NCI-H2196 treated with DMSO at 0.1 percent for 48 hours (cell line): ENCODE measurements at regions not wholly inside any gene's neighbourhood (a gene's known extent, or its start where the extent isn't known, plus 50 kb on each side); places are given as distances from the start of the nearest gene placed in this dataset.
"Not testable (repeated sequence)": the region's sequence is repeated elsewhere in the genome, so short reads cannot be mapped to it uniquely, and the experiment has no call there.

Experiments used
- DNase-seq: peaks from one replicate; lab custom pipeline; 2025; ENCODE audit not compliant: unreplicated experiment; lab: John Stamatoyannopoulos, UW

DNA sequence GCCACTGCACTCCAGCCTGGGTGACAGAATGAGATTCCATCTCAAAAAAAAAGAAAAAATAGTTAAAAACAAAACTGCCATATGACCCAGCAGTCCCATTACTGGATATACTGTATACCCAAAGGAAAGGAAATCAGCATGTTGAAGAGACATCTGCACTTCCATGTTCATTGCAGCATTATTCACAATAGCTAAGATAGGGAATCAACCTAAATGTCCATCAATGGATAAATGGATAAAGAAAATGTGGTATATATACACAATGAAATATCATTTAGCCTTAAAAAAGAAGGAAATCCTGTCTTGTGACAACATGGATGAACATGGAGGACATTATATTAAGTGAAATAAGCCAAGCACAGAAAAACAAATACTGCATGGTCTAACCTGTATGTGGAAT is 160.7 kb downstream of the DUSP6 start:
- not testable (repeated sequence) for DNase-seq

DNA sequence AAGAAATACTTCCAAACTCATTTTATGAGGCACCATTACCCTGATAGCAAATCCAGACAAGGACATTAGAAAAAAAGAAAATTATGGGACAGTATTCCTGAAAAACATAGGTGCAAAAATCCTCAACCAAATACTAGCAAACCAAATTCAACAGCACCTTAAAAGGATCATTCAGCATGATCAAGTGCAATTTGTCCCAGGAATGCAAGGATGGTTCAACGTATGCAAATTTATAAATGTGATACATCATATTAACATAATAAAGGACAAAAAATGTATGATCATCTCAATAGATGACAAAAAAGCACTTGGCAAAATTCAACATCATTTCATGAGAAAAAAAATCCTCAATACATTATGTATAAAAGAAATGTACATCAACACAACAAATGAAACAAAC is 162.9 kb downstream of the DUSP6 start:
- no peak for DNase-seq

DNA sequence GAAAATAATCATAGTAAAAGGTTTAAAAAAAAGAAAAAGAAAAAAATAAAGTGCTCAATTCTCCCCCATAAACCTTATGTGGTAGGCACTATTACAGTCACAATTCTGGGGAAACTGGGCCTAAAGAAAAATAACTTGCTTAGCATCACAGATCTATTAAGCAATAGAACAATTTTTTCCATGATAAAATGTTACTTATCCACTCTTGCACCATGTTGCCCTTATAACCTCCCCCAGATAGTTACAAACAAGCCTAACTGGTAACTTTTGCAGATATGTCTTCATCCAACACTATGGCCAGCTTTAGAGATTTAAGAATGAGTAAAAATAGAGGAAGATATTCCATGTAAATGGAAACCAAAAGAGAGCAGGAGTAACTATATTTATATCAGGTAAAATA is 164.8 kb downstream of the DUSP6 start:
- no peak for DNase-seq

DNA sequence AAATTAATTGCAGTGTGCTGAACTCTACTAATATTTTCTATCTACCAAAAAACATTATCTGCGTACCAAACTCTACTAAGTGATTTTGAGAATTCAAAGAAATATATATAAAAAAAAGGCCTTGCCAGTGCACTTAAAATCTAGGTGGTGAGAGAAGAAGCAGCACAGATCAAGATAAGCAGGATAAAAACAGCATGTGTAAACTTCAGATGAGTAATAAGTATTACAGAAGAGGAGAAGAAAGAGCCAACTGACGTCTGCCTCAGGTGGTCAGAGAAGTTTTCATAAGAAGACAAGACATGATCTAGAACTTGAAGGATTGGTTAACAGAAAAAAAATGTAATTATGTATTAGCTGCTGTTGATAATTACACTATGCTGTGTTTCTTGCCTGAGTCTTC is 166.4 kb downstream of the DUSP6 start:
- no peak for DNase-seq

DNA sequence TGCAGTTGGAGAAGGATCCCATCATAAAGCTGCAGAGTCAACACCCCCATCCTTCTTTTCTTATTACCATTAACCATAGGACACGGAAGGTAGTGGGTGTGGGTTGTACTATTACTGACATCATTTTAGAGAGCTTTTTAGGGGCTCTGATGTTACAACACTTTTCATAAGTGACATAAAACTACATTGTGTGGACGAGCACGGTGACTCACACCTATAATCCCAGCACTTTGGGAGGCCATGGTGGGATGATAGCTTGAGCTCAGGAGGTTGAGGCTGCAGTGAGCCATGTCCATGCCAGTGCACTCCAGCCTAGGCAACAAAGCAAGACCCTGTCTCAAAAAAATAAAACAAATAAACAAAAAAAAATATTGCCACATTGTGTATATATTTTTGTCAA is 167.1 kb downstream of the DUSP6 start:
- DNase-seq: no peak

DNA sequence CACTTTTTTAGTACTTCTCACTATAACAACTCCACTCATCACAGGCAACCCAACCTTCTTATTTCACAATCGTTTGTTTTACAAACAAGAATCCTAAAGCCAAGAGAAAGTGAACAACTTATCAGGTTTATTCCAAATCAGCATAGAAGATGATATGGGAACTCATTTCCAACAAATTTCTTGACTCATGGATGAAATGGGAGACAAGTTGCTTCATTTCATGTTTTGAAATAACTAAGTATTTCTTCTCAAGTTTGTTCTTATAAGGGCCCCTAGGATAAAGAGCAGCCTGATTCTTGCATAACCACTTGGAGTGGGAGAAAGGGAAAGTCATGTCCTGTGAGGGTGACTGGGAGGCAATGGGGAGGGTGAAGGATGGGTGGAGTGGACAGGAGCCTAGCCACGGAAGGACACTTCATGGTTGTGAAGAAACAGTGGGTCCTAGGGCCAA is 168.3 kb downstream of the DUSP6 start:
- no peak for DNase-seq

DNA sequence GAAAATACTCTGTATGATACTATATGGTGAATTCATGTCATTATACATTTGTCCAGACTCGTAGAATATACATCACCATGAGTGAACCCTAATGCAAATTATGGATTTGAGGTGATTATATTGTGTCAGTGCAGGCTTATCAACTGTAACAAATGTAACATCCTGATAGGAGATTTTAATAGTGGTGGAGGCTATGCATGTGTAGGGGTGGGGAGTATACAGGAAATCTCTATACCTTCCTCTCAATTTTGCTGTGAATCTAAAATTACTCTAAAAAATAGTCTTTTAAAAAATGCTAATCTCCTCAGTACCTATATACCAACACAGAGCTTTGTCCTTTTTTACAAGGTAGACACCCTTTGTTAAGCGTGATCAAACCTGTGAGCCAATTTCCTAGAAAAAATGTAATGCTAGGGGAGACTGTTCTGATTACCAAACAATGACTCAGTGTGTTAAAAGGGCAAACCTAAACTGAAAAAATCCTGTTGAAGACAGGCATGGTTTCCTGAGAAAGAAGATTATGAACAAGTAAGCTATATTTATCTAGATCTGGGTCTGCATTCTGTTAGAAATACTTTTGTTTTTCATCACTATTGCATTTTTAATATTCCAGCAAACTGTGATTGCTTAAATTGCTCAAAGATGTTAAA is 170.9 kb downstream of the DUSP6 start:
- DNase-seq: no peak

DNA sequence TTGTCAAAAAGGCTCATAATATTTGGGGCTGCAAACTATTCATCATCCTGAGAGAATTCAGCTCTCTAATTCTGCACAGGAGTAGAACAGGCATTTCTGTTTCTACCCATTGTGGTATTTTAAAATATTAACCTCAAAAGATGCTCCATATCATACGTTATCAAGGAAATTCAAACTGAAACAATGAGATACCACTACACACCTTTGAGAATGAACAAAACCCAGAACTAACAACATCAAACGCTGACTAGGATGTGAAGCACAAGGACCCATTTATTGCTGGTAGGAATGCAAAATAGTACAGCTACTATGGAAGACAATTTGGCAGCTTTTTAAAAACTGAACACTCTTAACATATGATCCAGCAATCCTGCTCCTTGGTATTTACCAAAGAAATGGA is 171.8 kb downstream of the DUSP6 start:
- no peak for DNase-seq

- DNase-seq: peak; percentile 51
Measured at GRCh38 chr12:89179983-89180382, 172.3 kb downstream of the DUSP6 start.

GRCh38 chr12:89179245-89179644 is 173.1 kb downstream of the DUSP6 start:
- no peak for DNase-seq

DNA sequence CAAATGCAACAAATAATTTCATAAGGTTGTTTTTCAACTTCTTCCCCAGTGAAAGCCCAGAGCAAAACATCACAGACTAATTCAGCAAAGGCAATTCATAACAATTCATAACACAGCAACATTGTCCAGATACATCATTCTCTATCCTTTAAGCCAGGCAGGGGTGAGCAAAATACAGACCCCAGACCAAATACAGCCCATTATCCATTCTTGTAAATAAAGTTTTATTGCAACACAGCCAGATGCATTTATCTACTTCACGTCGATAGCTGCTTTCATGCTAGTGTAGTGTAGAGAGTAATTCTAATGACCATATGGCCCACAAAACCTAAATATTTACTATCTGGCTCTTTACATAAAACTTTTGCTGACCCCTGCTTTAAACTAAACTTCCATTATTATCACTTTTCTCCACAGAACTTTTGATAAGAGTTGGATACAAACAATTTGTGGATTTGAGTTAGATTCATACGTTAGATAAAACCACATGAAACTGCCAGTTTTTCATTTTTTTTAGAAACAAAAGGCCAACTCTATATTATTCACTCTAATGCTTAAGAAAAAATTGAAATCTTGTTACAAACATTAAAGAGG is 174.4 kb downstream of the DUSP6 start:
- no peak for DNase-seq

DNA sequence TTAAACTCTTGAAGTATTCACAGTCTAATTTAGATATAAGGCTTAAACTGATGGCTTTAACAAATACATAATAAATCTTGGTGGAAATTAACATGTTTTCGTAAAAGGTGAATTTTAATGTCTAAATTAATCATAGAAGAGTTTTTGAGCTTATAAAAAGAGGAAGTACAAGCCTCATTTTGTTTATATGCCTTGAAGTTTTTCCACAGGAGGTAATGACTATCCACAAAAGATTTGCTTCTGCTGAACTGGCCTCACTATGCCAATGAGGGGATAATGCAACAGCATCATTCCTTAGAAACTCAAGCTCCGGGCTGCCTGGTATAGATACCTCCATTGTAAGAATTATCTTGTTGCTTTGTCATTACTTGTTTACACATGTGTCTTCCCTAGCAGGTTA is 175.6 kb downstream of the DUSP6 start:
- DNase-seq: no peak

DNA sequence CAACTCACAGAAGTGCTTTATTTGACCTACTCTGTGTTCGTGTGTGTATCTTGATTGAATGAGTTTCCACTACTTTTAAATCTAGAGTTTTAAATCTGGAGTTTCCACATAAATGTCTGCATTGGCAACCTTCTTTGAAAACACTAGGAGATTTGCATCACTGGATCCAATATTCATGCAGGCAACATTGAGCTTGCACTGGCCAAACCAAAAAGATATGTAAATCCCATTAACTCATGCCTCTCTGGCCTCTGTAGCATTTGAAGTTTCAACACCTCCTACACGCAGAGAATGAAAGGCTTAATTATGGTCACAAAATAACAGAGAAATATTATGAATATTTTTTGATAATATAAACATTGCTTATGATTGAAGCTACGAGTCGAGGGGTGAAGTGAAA is 178.6 kb downstream of the DUSP6 start:
- DNase-seq: no peak

DNA sequence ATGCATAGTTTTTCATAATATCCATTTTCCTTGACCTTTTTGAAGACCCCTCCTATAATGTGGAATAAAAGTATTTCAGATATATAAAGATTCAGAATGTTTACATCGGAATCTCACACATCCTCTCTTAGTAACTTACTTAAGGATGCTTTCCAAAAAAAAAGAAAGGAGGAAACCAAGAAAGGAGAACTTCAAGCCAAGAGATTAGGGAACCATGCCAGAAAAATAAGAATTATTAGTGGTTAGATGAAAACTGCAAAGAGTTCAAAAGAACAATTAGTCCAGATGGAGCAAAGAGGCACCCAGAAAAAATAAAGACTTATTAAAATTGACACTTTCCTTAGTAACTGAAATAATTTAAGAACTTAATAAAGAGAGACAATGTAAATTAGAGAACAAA is 179.2 kb downstream of the DUSP6 start:
- no peak for DNase-seq

- no peak for DNase-seq
Measured at GRCh38 chr12:89172224-89172623, 180.1 kb downstream of the DUSP6 start.

DNA sequence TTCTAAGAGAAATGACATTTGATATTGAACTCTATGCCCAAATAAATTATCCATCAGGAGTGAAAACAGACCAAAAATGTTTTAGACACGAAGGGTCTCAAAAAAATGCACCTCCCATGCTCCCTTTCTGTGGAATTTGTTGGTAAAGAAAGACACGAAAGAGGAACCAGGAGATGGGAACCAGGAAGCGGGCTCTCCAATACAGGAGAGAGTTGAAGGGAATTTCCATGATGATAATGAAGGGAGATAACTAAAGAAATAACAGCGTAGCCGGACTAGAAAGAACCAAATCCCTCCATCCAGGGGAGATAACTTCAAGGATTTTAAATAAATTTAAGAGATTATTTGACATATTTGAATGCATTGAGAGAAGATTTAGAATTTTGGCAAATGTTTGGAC is 183.0 kb downstream of the DUSP6 start:
- no peak for DNase-seq

- DNase-seq: no peak
Measured at GRCh38 chr12:89167986-89168385, 184.3 kb downstream of the DUSP6 start.

DNA sequence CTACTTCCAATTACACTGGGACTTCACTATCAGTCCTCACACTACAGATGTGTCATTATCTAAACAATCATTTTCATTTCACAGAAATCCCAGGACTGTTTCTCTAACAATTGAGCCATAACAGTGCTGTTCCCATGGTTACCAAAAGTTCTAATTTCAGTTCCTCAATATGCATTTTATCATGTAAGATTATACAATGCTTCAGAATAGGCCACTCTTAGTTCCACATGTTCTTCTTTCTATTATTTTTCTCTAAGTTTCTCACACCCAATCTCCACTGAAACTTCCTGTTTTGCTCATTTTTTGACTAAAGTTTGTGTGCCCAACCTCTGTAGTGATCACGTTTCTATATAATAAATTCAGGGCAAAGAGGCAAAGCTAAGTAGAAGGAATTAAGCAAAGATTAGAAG is 185.8 kb downstream of the DUSP6 start:
- no peak for DNase-seq

DNA sequence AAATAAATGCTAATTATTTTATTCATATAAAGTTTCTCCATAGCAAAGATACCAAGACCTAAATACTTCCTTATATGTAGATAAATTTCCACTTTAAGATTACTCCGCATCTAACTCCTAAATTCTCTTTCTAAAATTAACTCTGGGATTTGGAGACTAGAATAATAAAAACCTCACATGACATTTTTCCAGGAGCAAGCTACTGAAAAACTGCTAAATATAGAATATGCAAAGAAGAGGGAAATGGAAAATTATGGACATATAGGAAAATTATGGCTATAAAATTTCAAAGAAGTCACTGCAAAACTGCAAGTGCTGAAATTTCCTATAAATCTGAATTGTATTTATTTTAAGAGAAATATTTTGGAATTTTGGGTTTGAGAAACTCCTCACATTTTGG is 186.2 kb downstream of the DUSP6 start:
- no peak for DNase-seq

DNA sequence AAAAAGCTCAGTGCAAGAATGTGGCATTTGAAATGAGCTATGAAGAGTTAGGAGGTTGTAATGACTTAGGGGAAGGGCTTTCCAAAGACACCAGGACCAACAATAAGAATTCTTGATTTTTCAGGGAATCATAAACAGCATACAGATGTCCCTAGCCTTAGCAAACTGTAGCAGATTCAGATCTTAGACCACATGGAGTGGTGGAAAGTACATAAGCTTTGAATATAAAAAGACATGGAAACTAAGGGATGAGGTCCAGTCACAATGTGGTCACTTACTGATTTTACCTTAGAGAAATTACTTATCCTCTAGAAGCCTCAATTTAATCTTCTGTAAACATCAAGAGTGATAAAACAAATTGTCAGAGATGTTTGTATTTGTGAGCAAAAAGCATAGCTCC is 186.6 kb downstream of the DUSP6 start:
- no peak for DNase-seq

DNA sequence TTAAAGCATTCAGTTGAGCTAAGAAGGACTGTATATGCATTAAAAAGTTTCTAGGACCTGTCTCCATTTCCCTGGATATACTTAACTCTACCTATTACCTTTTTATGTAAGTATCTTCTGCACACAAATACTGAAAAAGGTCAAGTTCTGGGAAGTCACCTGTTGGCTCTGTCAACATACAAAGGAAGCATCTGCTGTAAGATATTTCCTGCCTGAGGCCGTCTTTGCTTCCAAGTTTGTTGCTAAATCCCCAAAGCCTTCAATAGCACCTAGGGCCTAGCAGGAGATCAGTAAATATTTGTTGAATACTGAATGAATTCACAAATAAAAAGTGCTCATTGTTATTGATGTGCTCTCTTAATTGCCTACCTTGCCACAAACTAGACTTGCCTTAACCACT is 188.4 kb downstream of the DUSP6 start:
- DNase-seq: no peak

GRCh38 chr12:89162589-89163261 is 189.6 kb downstream of the DUSP6 start:
- no peak for DNase-seq

DNA sequence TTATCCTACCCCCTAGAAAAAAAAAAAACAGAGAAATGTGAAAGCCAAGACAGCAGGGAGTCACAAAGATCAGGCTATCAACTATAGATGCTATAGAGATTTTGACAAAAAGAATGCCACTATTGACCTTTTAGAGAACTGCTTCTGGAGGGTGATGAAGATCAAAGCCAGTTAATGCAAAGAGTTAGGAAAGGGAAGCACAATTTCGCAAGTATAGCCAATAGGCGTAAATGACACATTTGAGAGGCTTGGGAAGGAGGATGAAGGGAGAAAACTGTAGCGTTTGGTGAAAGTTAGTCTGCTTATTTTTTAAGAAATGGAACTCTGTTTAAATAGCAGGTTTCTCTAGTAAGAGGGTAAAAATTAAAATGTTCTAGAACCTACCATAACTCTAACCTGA is 190.7 kb downstream of the DUSP6 start:
- no peak for DNase-seq
